ENCODE measurements at regions not wholly inside any gene's neighbourhood (a gene's known extent, or its start where the extent isn't known, plus 50 kb on each side); places are given as distances from the start of the nearest gene placed in this dataset.

GRCh38 chr5:20537911-20538703 is 550.1 kb upstream of the CDH18 start:
- DNase-seq (ENCODE audit: low spot score) = no peak

- DNase-seq (ENCODE audit: low spot score) = no peak
Observed at GRCh38 chr5:20536813-20537212, 548.8 kb upstream of the CDH18 start.

- no peak for DNase-seq (ENCODE audit: low spot score)
Observed at GRCh38 chr5:20536341-20536740, 548.3 kb upstream of the CDH18 start.

DNA sequence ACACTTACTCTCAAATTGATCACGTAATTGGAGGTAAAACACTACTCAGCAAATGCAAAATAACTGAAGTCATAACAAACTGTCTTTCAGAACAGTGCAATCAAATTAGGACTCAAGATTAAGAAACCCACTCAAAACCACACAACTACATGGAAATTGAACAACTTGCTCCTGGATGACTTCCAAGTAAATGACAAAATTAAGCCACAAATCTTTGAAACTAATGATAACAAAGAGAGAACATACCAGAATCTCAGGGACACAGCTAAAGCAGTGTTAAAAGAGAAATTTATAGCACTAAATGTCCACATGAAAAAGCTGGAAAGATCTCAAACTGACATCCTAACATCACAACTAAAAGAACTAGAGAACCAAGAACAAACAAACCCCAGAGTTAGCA is 540.5 kb upstream of the CDH18 start:
- no peak for DNase-seq (ENCODE audit: low spot score)

- DNase-seq (ENCODE audit: low spot score) = no peak
Observed at GRCh38 chr5:20524991-20525529, 537.1 kb upstream of the CDH18 start.

- DNase-seq (ENCODE audit: low spot score) = no peak
Observed at GRCh38 chr5:20522905-20523482, 535.0 kb upstream of the CDH18 start.

- no peak for DNase-seq (ENCODE audit: low spot score)
Observed at GRCh38 chr5:20515606-20516005, 527.6 kb upstream of the CDH18 start.

- no peak for DNase-seq (ENCODE audit: low spot score)
Observed at GRCh38 chr5:20514145-20514544, 526.1 kb upstream of the CDH18 start.

DNA sequence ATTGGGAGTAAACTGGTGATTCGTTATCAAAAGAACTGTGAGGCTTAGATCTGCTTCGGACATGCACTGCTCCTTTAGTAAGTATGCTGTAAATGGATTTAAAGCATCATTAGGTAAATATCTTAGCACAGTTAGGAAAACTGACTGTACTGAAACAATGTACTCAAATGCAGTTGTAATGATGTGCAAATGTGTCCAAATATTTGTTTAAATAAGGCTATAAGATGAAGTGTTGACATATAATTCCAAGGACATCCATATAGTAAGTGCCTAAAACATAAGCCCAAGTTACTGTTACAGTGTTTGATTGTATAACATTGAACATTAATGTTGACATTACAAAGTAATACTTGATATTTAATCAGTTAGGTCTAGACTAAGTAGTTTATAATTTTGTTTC is 512.5 kb upstream of the CDH18 start:
- no peak for DNase-seq (ENCODE audit: low spot score)

DNA sequence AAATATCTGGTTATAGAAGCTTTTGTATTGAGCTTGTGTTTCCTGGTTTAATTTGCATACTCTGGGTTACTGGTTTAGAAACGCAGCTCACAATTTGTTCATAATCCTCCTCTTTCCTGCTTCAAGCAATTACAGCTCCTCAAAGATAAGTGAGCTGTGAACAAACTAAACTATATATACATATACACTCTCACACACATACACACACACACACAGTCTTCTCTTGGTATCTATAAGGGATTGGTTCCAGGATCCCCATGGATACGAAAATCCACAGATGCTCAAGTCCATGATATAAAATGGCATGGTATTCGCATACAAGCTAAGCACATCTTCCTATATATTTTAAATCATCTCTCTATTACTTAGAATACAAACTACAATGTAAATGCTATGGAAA is 510.9 kb upstream of the CDH18 start:
- no peak for DNase-seq (ENCODE audit: low spot score)

DNA sequence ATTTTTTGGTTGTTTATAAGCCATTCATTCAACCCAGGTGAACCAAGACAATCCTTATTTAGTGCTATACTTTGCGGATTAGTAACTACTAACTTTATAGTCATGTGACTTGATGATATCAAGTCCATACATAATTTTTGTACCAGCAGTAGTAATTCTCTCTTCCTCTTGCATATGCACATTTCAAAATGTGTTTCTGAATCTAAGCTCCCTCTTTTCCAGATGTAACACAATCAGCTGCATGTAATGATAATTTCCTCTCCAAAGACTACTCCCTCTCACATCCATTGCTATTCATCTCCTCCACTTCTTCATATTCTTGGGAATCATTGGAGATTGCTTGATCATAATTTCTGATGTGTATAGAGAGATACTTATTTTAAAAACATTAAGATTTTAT is 510.1 kb upstream of the CDH18 start:
- DNase-seq (ENCODE audit: low spot score) = no peak

- no peak for DNase-seq (ENCODE audit: low spot score)
Observed at GRCh38 chr5:20497356-20497755, 509.4 kb upstream of the CDH18 start.

GRCh38 chr5:20494706-20495105 is 506.7 kb upstream of the CDH18 start:
- DNase-seq (ENCODE audit: low spot score) = no peak

GRCh38 chr5:20486826-20487225 is 498.8 kb upstream of the CDH18 start:
- no peak for DNase-seq (ENCODE audit: low spot score)

GRCh38 chr5:20476016-20476415 is 488.0 kb upstream of the CDH18 start:
- no peak for DNase-seq (ENCODE audit: low spot score)

DNA sequence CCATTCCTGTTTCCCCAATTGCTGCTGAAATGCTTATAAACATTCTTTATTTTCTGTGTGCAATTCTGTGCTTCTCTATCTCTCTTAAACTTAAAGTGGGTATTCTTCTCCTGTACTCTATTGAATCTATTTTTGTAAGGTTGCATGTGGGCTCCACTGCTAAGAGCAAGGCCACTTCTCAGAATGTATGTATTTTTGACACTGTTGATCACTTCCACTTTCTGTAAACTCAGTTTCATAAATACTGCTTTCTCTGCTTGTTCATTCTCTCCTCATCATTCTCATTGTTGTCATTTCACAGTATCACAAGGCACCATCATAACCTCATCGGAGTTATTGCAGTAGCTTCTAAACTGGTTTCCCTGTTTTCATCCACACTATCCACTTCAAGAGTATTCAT is 483.0 kb upstream of the CDH18 start:
- DNase-seq (ENCODE audit: low spot score) = no peak

GRCh38 chr5:20469792-20470191 is 481.8 kb upstream of the CDH18 start:
- no peak for DNase-seq (ENCODE audit: low spot score)

DNA sequence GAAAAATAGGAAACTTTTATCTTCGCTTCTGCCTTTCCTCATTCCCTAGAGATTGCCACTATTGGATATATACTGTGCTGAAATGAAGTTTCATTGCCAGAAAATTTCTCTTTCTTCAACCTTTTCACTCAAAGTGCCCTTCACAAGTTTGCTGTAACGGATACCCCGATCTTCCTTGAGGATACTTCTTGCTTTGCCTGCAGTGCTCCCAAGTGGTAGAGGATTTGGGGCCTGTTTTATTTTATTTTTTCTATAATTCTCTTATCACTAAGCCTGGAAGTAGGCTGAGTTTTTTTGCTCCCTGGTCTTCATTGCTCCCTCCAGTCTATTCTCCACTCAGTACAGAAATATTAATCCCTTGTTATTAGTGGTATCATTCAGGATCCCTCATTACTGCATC is 481.4 kb upstream of the CDH18 start:
- no peak for DNase-seq (ENCODE audit: low spot score)

- no peak for DNase-seq (ENCODE audit: low spot score)
Observed at GRCh38 chr5:20466512-20466911, 478.5 kb upstream of the CDH18 start.

- DNase-seq (ENCODE audit: low spot score) = no peak
Observed at GRCh38 chr5:20463206-20463605, 475.2 kb upstream of the CDH18 start.

- DNase-seq (ENCODE audit: low spot score) = no peak
Observed at GRCh38 chr5:20446121-20446520, 458.1 kb upstream of the CDH18 start.

DNA sequence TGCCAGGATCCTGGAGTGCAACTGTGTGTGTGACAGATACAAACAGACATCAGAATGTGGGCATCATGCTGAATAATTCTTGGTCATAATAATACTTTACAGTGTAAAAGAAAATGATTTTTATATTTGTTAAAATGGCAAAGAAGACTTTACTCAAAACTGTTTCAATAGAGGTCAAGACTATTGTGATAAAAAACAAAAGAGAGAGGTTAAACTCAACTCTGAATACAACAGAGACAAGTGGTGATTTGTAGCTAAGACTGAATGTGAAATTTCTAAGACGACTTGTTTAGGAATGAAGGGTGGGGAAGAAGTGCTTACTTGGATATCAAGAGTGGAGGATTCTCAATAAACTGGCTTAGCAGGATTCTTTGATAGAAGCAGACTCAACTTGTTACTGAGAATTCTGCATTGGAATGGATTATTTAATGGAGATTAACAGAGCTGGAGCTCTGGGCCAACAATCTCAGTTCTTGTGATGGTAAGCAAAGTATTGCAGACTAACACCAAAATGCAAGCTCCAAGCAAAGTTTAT is 457.4 kb upstream of the CDH18 start:
- DNase-seq (ENCODE audit: low spot score) = no peak

GRCh38 chr5:20434786-20435185 is 446.8 kb upstream of the CDH18 start:
- no peak for DNase-seq (ENCODE audit: low spot score)

All from AG20443 (cell line).